Astrocyte of the cerebellum (primary cell): ENCODE measurements at regions not wholly inside any gene's neighbourhood (a gene's known extent, or its start where the extent isn't known, plus 50 kb on each side); places are given as distances from the start of the nearest gene placed in this dataset.
"Not testable (repeated sequence)": the region's sequence is repeated elsewhere in the genome, so short reads cannot be mapped to it uniquely, and the experiment has no call there.

Source experiments
- DNase-seq: peaks from one replicate; pipeline ENCODE4 v3.0.0-alpha.2; 2011; ENCODE audit warnings: low read depth
- H3K4me3 ChIP-seq: 2 replicates; pipeline ENCODE4 v1.5.1; 2011; ENCODE audit warnings: mild to moderate bottlenecking, low read depth, low read length, moderate library complexity
- CTCF ChIP-seq: IDR thresholded peaks from 2 replicates; pipeline ENCODE4 v1.5.1; 2012; ENCODE audit warnings: low read length, low read depth, moderate library complexity, mild to moderate bottlenecking; ENCODE audit errors: missing control alignments
- in situ Hi-C: cut with HindIII; loops from 2 replicates; pipeline ENCODE4 v1.10.0; 2017; ENCODE audit warnings: low sequenced_read_pairs

GRCh38 chr2:95721726-95722125 is 129.9 kb downstream of the TRIM43 start:
- in situ Hi-C loops: no loop called here
- DNase-seq: no peak
- no peak overlapping the region for H3K4me3 ChIP-seq
- TF ChIP-seq CTCF: no peak

- no peak overlapping the region for H3K4me3 ChIP-seq
- in situ Hi-C loops: no loop called here
- no peak for DNase-seq
- no peak for TF ChIP-seq CTCF
Measured at GRCh38 chr2:95722131-95722697, 130.4 kb downstream of the TRIM43 start.

- DNase-seq, H3K4me3 ChIP-seq, in situ Hi-C loops: not testable (repeated sequence)
Measured at GRCh38 chr2:95723627-95724210, 131.9 kb downstream of the TRIM43 start.

GRCh38 chr2:95725191-95725590 is 133.4 kb downstream of the TRIM43 start:
- H3K4me3 ChIP-seq, in situ Hi-C loops, DNase-seq: not testable (repeated sequence)

- H3K4me3 ChIP-seq, in situ Hi-C loops, DNase-seq: not testable (repeated sequence)
Measured at GRCh38 chr2:95725677-95726076, 133.9 kb downstream of the TRIM43 start.

- in situ Hi-C loops, DNase-seq, H3K4me3 ChIP-seq: not testable (repeated sequence)
Measured at GRCh38 chr2:95727420-95727819, 135.6 kb downstream of the TRIM43 start.

GRCh38 chr2:95728878-95729596 is 137.2 kb downstream of the TRIM43 start:
- in situ Hi-C loops: no loop called here
- DNase-seq: peak; percentile 85
- TF ChIP-seq CTCF: peak; percentile 58

GRCh38 chr2:95729597-95729955 is 137.8 kb downstream of the TRIM43 start:
- DNase-seq: no peak
- no peak overlapping the region for H3K4me3 ChIP-seq
- TF ChIP-seq CTCF: no peak
- in situ Hi-C loops: no loop called here

More at GRCh38 chr2:95728878-95729596, 137.2 kb downstream of the TRIM43 start:
- no peak overlapping the region for H3K4me3 ChIP-seq

GRCh38 chr2:95730813-95731212 is 139.0 kb downstream of the TRIM43 start:
- no peak for TF ChIP-seq CTCF
- in situ Hi-C loops: no loop called here
- H3K4me3 ChIP-seq: no peak overlapping the region
- DNase-seq: no peak
